Mesodermal cell (in vitro differentiated cells): ENCODE measurements at regions not wholly inside any gene's neighbourhood (a gene's known extent, or its start where the extent isn't known, plus 50 kb on each side); places are given as distances from the start of the nearest gene placed in this dataset.

Experiments
- H3K27ac ChIP-seq: 2 replicates; pipeline ENCODE4 v1.7.0; 2013; ENCODE audit warnings: mild to moderate bottlenecking, low read depth, low read length, moderate library complexity; ENCODE audit not compliant: severe bottlenecking
- H3K36me3 ChIP-seq: 2 replicates; pipeline ENCODE4 v1.7.1; 2013; ENCODE audit warnings: mild to moderate bottlenecking, low read length, moderate library complexity; ENCODE audit not compliant: control insufficient read depth, insufficient read depth
- H3K4me1 ChIP-seq: one replicate; pipeline ENCODE4 v1.7.1; 2013; ENCODE audit warnings: mild to moderate bottlenecking, low read length; ENCODE audit not compliant: insufficient read depth, control insufficient read depth, poor library complexity, severe bottlenecking
- H3K4me3 ChIP-seq: 2 replicates; pipeline ENCODE4 v1.7.0; 2013; ENCODE audit warnings: low read length, control low read depth, mild to moderate bottlenecking; ENCODE audit not compliant: insufficient read depth, poor library complexity, severe bottlenecking; ENCODE audit errors: extremely low read depth
- H3K9me3 ChIP-seq: 2 replicates; pipeline ENCODE4 v1.7.1; 2013; ENCODE audit warnings: mild to moderate bottlenecking, low read length, moderate library complexity; ENCODE audit not compliant: control insufficient read depth
- WGBS, 2 experiments: methylation state at CpG; one replicate each; pipeline ENCODE4 v1.1.5; 2013; ENCODE audit warnings: missing lambda C conversion rate in 2 of 2; ENCODE audit not compliant: insufficient coverage in 2 of 2; 5-methylcytosine and 5-hydroxymethylcytosine counted together

DNA sequence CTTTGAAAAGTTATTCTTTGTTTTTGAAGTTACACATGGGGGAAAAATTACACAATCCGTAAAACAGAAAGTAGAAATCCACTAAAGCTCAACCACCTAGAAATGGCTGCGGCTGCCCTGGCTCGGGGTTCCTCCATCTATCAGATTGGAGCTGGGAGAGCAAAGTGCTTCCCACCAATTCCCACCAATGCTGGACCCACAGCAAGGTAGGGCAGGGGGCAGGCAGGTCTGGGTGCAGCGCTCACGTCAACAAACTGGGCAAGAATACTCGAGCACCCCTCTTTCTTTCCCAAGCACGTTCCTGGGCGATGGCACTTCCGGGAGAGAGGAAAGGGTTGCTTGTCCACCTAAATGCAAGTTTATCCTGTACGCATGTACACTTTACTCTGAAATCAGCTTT is 217.6 kb downstream of the NDUFA10 start:
- no peaks in the 10 kb centered on the region for H3K4me1 ChIP-seq
- no peak overlapping the region for H3K27ac ChIP-seq
- 91 to 95% methylated on average over 8 to 10 of the region's 10 CpGs for WGBS, 2 experiments
- no peaks in the 10 kb centered on the region for H3K36me3 ChIP-seq
- H3K4me3 ChIP-seq = no peak overlapping the region
- no peaks in the 10 kb centered on the region for H3K9me3 ChIP-seq

DNA sequence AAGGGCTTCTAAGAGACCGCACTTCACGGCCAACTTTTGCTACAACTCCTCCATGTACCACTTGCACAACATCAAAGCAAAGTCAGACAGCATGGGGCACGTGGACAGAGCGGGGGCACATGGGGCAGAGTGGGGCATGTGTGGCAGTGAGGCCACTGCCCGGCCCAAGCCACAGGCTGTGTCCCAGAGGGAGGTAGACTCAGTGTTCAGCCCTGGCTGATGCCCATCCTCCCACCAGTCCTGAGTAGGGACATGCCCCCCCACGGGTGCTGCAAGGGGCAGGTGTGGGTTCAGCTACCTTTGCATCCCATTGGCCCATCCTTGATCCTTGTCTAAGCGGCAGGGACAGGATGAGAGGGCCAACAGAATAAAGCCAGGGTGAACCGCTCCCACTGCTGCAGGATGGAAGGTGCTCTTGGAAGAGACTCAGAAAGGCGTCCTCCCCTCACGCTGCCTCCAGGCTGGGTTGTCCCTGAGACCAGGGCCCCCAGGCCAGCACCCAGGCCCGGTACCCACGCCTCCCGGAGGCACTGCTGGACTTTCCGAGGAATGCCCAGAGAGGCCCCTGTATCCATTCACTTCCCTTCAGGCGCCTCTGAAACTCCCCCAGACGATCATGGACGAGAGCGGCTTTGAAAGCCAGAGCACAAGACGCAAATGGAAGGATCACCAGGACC is 218.2 kb downstream of the NDUFA10 start:
- WGBS, 2 experiments = 92 to 95% methylated on average over 14 to 17 of the region's 19 CpGs
- Histone ChIP-seq H3K27ac (no peak overlapping the region), H3K9me3 (no peaks in the 10 kb centered on the region), H3K4me3 (no peak overlapping the region), H3K36me3 (no peaks in the 10 kb centered on the region), H3K4me1 (no peaks in the 10 kb centered on the region)

DNA sequence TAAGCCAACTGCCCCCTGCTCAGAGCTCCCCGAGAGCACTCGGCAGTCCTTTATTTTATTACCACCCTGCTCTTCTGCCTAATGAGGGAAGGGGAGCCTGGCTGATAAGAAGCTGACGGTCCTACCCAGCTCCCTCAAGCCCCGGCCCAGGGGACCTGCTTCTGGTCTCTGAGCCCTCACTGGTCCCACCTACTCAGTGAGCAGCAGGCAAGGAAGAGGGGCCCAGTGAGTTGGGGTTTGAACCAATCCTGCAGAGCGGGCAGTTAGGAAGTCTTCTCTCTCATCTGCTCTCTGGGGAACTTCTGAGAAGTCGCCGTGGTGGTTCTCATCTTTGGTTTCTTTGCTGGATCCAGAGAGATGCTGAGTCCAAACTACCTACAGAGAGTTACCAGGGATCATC is 218.9 kb downstream of the NDUFA10 start:
- 82% methylated on average over 2 of the region's 7 CpGs; no CpG with 5 or more reads in 1 of the 2 experiments for WGBS, 2 experiments
- H3K36me3 ChIP-seq = no peaks in the 10 kb centered on the region
- no peaks in the 10 kb centered on the region for H3K9me3 ChIP-seq
- no peak overlapping the region for H3K4me3 ChIP-seq
- H3K4me1 ChIP-seq = no peaks in the 10 kb centered on the region
- H3K27ac ChIP-seq = no peak overlapping the region

DNA sequence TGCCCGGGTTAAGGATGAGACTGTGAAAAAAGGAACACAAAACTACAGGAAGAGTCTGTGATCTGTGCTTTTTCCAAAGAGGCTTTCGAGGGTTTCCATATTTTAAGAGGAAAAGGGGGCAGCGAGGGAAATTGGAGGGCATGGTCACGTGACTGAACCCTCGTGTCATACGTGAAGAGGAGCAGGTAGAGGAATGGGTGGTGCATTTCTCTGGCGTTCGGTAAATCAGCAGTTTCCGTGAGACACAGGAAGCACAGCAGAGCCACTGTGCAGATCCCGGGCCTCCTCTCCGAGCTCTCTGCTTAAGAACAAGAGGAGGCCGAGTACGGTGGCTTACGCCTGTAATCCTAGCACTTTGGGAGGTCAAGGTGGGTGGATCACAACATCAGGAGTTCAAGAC is 219.7 kb downstream of the NDUFA10 start:
- Histone ChIP-seq H3K4me1 (no peaks in the 10 kb centered on the region), H3K9me3 (no peaks in the 10 kb centered on the region), H3K4me3 (no peak overlapping the region), H3K27ac (no peak overlapping the region), H3K36me3 (no peaks in the 10 kb centered on the region)
- WGBS, 2 experiments = 92 to 97% methylated on average over 13 to 14 of the region's 14 CpGs

DNA sequence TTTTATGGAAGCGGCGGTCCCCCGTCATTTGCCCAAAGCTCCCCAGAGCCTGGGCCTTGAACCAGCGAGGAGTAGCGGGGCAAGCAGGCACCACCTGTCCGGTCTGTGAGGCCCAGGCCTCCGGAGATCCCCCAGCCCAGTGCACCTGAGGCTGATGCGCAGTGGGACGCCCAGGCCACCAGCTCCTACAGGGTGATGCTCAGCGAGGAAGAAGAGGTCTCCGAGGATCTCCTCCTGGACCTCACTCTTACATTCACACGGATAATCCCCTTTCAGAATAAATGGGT is 220.2 kb downstream of the NDUFA10 start:
- no peak overlapping the region for H3K27ac ChIP-seq
- no peak overlapping the region for H3K4me3 ChIP-seq
- no peaks in the 10 kb centered on the region for H3K9me3 ChIP-seq
- WGBS, 2 experiments = 92 to 99% methylated on average over 8 to 12 of the region's 12 CpGs
- no peaks in the 10 kb centered on the region for H3K36me3 ChIP-seq
- no peaks in the 10 kb centered on the region for H3K4me1 ChIP-seq

DNA sequence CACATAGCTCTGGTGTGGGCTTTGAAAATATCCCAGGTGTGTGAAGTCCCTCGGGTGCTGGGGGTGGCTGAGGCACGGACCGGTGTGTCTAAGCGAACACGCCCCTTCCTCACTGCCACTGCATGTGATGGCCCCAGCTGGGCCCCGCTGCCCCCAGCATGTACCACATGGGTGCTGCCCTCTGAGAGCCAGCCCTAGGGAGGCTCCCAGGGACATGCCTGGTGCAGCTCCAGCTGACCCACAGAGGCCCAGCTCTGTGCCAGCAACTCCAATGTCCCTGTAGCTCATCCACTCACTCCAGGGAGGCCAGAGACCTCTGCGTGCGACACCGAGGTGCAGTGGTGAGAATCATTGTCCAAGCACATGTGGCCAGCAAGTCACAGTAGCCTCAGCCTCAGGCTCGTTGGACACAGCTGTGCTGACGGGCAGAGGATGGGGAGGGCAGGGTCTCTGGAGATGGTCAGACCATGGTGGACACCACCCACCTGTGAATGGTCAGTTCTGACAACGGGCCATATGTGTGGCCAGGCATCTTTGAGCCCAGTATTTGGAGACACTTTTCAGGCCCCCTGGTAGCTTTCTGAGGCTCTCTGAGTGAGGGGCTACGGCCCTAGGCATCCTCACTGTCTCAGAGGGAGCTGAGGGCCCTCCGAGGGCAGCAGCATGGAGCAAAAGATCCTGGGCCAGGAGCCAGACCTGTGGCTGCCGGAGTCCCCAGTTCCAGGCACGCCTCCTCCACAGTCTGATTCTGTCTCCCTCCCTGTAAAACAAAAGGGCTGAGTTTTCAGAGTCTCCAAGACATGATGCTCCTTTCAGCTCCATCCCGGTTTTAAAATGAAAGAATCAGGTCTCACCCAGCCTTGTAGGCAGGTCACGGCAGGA is 220.7 kb downstream of the NDUFA10 start:
- Histone ChIP-seq H3K4me3 (no peak overlapping the region), H3K9me3 (no peaks in the 10 kb centered on the region), H3K4me1 (no peaks in the 10 kb centered on the region), H3K36me3 (no peaks in the 10 kb centered on the region), H3K27ac (no peak overlapping the region)
- 91% methylated on average over 15 to 17 of the region's 18 CpGs for WGBS, 2 experiments

GRCh38 chr2:239803766-239804115 is 221.4 kb downstream of the NDUFA10 start:
- Histone ChIP-seq H3K9me3 (no peaks in the 10 kb centered on the region), H3K4me3 (no peak overlapping the region), H3K36me3 (no peaks in the 10 kb centered on the region), H3K27ac (no peak overlapping the region), H3K4me1 (no peaks in the 10 kb centered on the region)
- WGBS, 2 experiments = 66 to 69% methylated on average over 12 to 13 of the region's 13 CpGs

DNA sequence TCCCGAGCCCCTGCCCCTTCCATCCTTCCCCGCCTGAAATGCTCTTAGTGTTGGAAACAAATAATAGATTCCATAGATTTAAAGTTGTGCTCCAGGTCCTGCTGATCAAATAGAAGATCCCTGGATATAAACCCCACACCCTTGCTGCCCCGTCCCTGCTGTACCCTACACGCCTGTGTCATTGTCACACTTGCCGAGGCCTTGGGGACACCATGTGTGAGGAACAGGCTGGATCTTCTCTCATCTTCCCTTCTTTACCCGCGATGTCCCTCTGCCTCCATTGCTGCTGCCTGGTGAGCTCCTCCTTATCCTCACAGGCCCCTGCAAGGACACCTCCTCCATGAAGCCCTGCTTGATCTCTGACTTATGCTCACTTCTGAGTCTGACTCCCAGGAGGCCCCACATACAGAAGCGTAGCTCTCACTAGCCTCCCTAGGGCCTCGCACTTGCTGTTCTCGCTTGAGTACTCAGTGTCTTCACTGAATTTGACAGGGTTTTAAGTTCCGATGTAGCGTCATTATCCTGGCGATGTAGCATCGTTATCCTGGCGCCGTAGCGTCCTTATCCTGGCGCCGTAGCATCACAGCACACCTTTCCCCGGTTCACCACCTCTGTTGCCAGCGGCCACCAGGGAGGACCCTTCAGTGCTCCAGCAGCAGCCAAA is 221.9 kb downstream of the NDUFA10 start:
- H3K4me3 ChIP-seq = no peak overlapping the region
- H3K4me1 ChIP-seq = no peaks in the 10 kb centered on the region
- no peak overlapping the region for H3K27ac ChIP-seq
- H3K9me3 ChIP-seq = no peaks in the 10 kb centered on the region
- 89 to 96% methylated on average over 19 of the region's 21 CpGs for WGBS, 2 experiments
- no peaks in the 10 kb centered on the region for H3K36me3 ChIP-seq

DNA sequence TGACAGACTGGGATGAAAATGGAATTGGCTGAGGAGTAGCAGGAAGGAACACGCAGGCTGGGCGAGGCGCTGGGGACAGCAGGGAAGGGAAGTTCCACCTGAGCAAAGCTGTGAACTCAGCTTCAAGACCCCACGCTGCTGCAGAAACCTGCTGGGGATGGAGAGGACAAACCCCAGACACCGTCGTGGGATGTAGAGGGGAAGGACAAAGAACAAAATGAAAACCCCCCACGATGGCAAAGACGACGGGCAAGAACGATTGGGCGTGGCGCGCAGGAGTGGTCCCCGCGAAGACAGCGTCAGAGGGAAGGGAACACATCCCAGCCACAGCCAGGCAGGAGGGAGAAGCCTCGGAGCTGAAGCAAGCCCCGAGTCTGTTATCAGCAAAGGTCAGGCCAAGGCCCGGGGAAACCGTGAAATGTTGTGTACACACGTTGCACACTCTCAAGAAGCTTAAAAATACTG is 222.9 kb downstream of the NDUFA10 start:
- Histone ChIP-seq H3K4me1 (no peaks in the 10 kb centered on the region), H3K9me3 (no peaks in the 10 kb centered on the region), H3K36me3 (no peaks in the 10 kb centered on the region), H3K4me3 (no peak overlapping the region), H3K27ac (no peak overlapping the region)
- WGBS, 2 experiments = 86% methylated on average over 21 of the region's 21 CpGs

GRCh38 chr2:239801404-239802184 is 223.5 kb downstream of the NDUFA10 start:
- Histone ChIP-seq H3K36me3 (no peaks in the 10 kb centered on the region), H3K27ac (no peak overlapping the region), H3K4me1 (no peaks in the 10 kb centered on the region), H3K4me3 (no peak overlapping the region), H3K9me3 (no peaks in the 10 kb centered on the region)
- 86 to 91% methylated on average over 20 to 22 of the region's 22 CpGs for WGBS, 2 experiments
